22Rv1 (cell line): ENCODE measurements at regions not wholly inside any gene's neighbourhood (a gene's known extent, or its start where the extent isn't known, plus 50 kb on each side); places are given as distances from the start of the nearest gene placed in this dataset.
"Not testable (repeated sequence)": the region's sequence is repeated elsewhere in the genome, so short reads cannot be mapped to it uniquely, and the experiment has no call there.

Experiments
- ZFX ChIP-seq: fragments of 450-650 bp; IDR thresholded peaks from 2 replicates; pipeline ENCODE4 v1.6.1; 2017; ENCODE audit warnings: antibody characterized with exemption, borderline replicate concordance
- TF ChIP-seq, protein P1 (sequence below): fragments of 450-650 bp; IDR thresholded peaks from 2 replicates; pipeline ENCODE4 v1.5.1; 2017; ENCODE audit warnings: mild to moderate bottlenecking

DNA sequence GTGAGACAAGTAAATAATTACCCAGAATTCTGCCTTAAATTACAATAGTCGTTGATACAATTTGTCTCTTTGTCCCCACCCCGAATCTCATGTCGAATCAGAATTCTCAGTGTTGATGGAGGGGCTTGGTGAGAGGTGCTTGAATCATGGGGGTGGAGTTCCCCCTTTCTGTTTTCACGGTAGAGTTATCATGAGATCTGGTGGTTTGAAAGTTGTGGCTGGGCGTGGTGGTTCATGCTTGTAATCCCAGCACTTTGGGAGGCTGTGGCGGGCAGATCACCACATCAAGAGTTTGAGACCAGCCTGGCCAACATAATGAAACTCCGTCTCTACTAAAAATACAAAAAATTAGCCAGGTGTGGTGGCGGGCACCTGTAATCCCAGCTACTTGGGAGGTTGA lies 75.0 kb upstream of the GNAQ start:
- TF ChIP-seq, protein P1, sequence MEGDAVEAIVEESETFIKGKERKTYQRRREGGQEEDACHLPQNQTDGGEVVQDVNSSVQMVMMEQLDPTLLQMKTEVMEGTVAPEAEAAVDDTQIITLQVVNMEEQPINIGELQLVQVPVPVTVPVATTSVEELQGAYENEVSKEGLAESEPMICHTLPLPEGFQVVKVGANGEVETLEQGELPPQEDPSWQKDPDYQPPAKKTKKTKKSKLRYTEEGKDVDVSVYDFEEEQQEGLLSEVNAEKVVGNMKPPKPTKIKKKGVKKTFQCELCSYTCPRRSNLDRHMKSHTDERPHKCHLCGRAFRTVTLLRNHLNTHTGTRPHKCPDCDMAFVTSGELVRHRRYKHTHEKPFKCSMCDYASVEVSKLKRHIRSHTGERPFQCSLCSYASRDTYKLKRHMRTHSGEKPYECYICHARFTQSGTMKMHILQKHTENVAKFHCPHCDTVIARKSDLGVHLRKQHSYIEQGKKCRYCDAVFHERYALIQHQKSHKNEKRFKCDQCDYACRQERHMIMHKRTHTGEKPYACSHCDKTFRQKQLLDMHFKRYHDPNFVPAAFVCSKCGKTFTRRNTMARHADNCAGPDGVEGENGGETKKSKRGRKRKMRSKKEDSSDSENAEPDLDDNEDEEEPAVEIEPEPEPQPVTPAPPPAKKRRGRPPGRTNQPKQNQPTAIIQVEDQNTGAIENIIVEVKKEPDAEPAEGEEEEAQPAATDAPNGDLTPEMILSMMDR, result not testable (repeated sequence)
- TF ChIP-seq ZFX, result not testable (repeated sequence)
